ENCODE measurements at regions not wholly inside any gene's neighbourhood (a gene's known extent, or its start where the extent isn't known, plus 50 kb on each side); places are given as distances from the start of the nearest gene placed in this dataset.
"Not testable (repeated sequence)": the region's sequence is repeated elsewhere in the genome, so short reads cannot be mapped to it uniquely, and the experiment has no call there.

GRCh38 chr1:228669242-228669585 lies 66.1 kb upstream of the RHOU start:
- peak; percentile 41 to 48 (median 44) for DNase-seq

DNA sequence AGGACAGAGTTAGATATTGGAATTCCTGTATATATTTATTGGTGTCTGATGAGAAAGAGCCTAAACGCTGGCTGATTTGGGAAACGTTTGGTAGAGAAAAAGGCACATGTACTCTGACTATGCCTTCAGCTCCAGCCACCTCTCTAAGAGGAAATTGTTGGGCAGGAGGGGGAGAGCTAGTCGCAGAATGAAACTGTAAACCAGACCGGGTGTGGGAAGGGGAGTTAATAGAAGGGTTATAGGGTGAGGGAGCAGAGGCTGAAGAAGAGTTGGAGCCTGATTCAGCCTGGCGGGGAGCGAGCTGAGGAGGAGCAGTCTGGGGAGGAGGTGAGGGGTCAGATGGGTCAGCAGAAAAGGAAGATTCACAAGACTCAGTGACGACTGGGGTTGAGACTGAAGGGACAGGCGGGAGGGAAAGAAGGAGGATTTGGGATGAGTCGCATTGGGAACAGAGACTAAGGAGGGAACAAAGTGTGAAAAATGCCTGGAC lies 54.2 kb upstream of the RHOU start:
- DNase-seq: not testable (repeated sequence)

DNA sequence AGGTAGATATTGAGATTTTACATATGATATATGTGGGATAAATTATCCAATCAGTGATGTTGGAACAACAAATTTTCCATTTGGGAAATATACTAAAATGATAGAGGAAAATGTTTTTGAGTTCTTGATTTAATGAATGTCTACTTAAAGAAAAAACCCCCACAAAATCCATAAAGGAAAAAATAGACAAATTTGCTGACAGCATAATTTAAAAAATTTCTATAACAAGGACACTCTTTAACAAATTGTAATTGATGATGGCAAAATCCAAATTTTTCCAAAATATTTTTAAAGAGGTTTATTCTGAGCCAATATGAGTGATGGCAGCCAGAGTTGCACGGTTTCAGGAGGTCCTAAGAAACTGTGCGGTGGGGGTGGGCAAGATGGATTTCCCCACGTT lies 51.9 kb upstream of the RHOU start:
- no peak for DNase-seq

GRCh38 chr1:228684607-228685006 lies 50.7 kb upstream of the RHOU start:
- peak; percentile 32 to 79 (median 52) for DNase-seq

DNA sequence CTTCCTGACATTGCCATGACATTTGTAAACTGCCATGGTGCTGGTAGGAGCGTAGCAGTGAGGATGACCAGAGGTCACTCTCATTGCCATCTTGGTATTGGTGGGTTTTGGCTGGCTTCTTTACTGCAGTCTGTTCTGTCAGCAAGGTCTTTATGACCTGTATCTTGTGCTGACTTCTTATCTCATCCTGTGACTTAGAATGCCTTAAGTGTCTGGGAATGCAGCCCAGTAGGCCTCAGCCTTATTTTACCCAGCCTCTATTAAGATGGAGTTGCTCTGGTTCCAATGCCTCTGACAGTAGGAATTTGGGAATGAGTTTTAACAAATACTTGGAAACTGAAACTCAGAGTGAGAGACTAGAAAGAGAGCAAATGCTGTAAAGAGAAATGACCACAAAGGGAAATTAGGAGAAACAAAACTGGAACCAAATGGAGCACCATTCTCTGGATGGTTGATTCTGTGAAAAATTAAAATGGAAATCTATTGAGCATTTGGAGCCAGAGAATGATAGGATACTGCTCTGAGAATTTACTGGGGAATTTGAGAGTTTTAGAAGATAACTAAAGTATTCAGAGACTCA lies 50.1 kb upstream of the RHOU start:
- DNase-seq: peak; percentile 12 to 71 (median 14)
